ENCODE measurements at regions not wholly inside any gene's neighbourhood (a gene's known extent, or its start where the extent isn't known, plus 50 kb on each side); places are given as distances from the start of the nearest gene placed in this dataset.

DNA sequence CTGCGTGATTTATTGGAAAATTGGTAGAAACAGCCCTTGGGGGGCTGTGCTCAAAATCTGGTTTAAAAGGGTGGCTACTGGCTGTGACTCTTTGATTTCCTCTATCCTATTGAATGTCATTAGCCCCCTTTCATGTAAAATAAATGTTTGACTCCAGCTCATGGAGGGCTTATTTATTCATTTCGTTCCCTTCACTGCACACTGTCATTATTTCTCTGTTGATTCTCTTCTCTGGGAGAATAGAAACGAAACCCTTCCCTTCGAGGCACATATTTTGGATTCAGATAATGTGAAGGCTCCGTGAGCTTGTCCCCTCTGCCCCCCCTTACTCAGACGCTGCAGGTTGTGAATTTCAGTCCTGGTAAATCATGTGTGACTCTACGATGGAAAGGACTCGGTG lies 203.9 kb upstream of the GPR26 start:
- no peak for TF ChIP-seq CSDC2 (CRISPR knock-in tag; IDR thresholded peaks at IDR 0.05)
- TF ChIP-seq ARNTL (CRISPR knock-in tag; IDR thresholded peaks at IDR 0.05; ENCODE audit: borderline replicate concordance, low read depth), result no peak
- TF ChIP-seq, protein P1, sequence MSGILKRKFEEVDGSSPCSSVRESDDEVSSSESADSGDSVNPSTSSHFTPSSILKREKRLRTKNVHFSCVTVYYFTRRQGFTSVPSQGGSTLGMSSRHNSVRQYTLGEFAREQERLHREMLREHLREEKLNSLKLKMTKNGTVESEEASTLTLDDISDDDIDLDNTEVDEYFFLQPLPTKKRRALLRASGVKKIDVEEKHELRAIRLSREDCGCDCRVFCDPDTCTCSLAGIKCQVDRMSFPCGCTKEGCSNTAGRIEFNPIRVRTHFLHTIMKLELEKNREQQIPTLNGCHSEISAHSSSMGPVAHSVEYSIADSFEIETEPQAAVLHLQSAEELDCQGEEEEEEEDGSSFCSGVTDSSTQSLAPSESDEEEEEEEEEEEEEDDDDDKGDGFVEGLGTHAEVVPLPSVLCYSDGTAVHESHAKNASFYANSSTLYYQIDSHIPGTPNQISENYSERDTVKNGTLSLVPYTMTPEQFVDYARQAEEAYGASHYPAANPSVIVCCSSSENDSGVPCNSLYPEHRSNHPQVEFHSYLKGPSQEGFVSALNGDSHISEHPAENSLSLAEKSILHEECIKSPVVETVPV (CRISPR knock-in tag; IDR thresholded peaks at IDR 0.05), result no peak
- TF ChIP-seq SNAI2 (CRISPR knock-in tag; IDR thresholded peaks at IDR 0.05), result no peak
- TF ChIP-seq BACH2 (CRISPR knock-in tag; IDR thresholded peaks at IDR 0.05; ENCODE audit: borderline replicate concordance), result no peak
- no peak for TF ChIP-seq ZNF70 (CRISPR knock-in tag; IDR thresholded peaks at IDR 0.05)
- no peak for TF ChIP-seq ZNF8 (CRISPR knock-in tag; IDR thresholded peaks at IDR 0.05)
- no peak for TF ChIP-seq ESRRG (CRISPR knock-in tag; IDR thresholded peaks at IDR 0.05)
- TF ChIP-seq POU6F1 (CRISPR knock-in tag; IDR thresholded peaks at IDR 0.05; ENCODE audit: borderline replicate concordance, low read depth), result no peak
- no peak for TF ChIP-seq OSR1 (CRISPR knock-in tag; IDR thresholded peaks at IDR 0.05)
- no peak for TF ChIP-seq ZC3H10 (CRISPR knock-in tag; IDR thresholded peaks at IDR 0.05)
- TF ChIP-seq TOX (CRISPR knock-in tag; IDR thresholded peaks at IDR 0.05; ENCODE audit: borderline replicate concordance), result no peak
- TF ChIP-seq TCF4 (CRISPR knock-in tag; IDR thresholded peaks at IDR 0.05; ENCODE audit: borderline replicate concordance), result no peak
- TF ChIP-seq PATZ1 (CRISPR knock-in tag; IDR thresholded peaks at IDR 0.05; ENCODE audit: borderline replicate concordance), result no peak
- no peak for TF ChIP-seq ZFP30 (CRISPR knock-in tag; IDR thresholded peaks at IDR 0.05)
- TF ChIP-seq ZNF565 (CRISPR knock-in tag; conservative IDR thresholded peaks at IDR 0.05; ENCODE audit: low read depth), result no peak
- TF ChIP-seq TSHZ2 (CRISPR knock-in tag; IDR thresholded peaks at IDR 0.05), result no peak
- no peak for TF ChIP-seq RARB (CRISPR knock-in tag; IDR thresholded peaks at IDR 0.05)
- ATAC-seq, result no peak

GRCh38 chr10:123462756-123463155 lies 203.4 kb upstream of the GPR26 start:
- ATAC-seq, result no peak
- TF ChIP-seq RARB (CRISPR knock-in tag; IDR thresholded peaks at IDR 0.05), result no peak
- no peak for TF ChIP-seq ESRRG (CRISPR knock-in tag; IDR thresholded peaks at IDR 0.05)
- TF ChIP-seq ZNF8 (CRISPR knock-in tag; IDR thresholded peaks at IDR 0.05), result no peak
- no peak for TF ChIP-seq TCF4 (CRISPR knock-in tag; IDR thresholded peaks at IDR 0.05; ENCODE audit: borderline replicate concordance)
- no peak for TF ChIP-seq TSHZ2 (CRISPR knock-in tag; IDR thresholded peaks at IDR 0.05)
- no peak for TF ChIP-seq OSR1 (CRISPR knock-in tag; IDR thresholded peaks at IDR 0.05)
- TF ChIP-seq, protein P1 (CRISPR knock-in tag; IDR thresholded peaks at IDR 0.05), result no peak
- no peak for TF ChIP-seq TOX (CRISPR knock-in tag; IDR thresholded peaks at IDR 0.05; ENCODE audit: borderline replicate concordance)
- TF ChIP-seq BACH2 (CRISPR knock-in tag; IDR thresholded peaks at IDR 0.05; ENCODE audit: borderline replicate concordance), result no peak
- no peak for TF ChIP-seq POU6F1 (CRISPR knock-in tag; IDR thresholded peaks at IDR 0.05; ENCODE audit: borderline replicate concordance, low read depth)
- no peak for TF ChIP-seq ZFP3 (CRISPR knock-in tag; IDR thresholded peaks at IDR 0.05)
- TF ChIP-seq GLIS3 (CRISPR knock-in tag; IDR thresholded peaks at IDR 0.05), result no peak
- no peak for TF ChIP-seq PPARA (CRISPR knock-in tag; IDR thresholded peaks at IDR 0.05; ENCODE audit: borderline replicate concordance)
- no peak for TF ChIP-seq SNAI2 (CRISPR knock-in tag; IDR thresholded peaks at IDR 0.05)
- TF ChIP-seq ARNTL (CRISPR knock-in tag; IDR thresholded peaks at IDR 0.05; ENCODE audit: borderline replicate concordance, low read depth), result no peak

Data from SK-N-SH treated with all-trans-retinoic acid at 6 μM for 48 hours (cell line).